HepG2 (cell line): ENCODE measurements at regions not wholly inside any gene's neighbourhood (a gene's known extent, or its start where the extent isn't known, plus 50 kb on each side); places are given as distances from the start of the nearest gene placed in this dataset.

Experiments
- CAMTA2 ChIP-seq: sonication (generic); formaldehyde crosslinking; IDR thresholded peaks from 2 replicates; pipeline ENCODE4 v1.4.0; 2020; ENCODE audit warnings: mild to moderate bottlenecking, missing genetic modification reagents, borderline replicate concordance
- ELF1 ChIP-seq: sonication (generic); formaldehyde crosslinking; IDR thresholded peaks from 2 replicates; pipeline ENCODE4 v1.4.0; 2020; ENCODE audit warnings: missing genetic modification reagents
- HNF1B ChIP-seq: sonication (generic); formaldehyde crosslinking; IDR thresholded peaks from 2 replicates; pipeline ENCODE4 v1.5.1; 2020; ENCODE audit warnings: mild to moderate bottlenecking, moderate library complexity, missing genetic modification reagents
- MAX ChIP-seq: IDR thresholded peaks from 2 replicates; pipeline ENCODE4 v1.6.1; 2012; ENCODE audit warnings: inconsistent platforms
- MLXIP ChIP-seq: sonication (generic); formaldehyde crosslinking; IDR thresholded peaks from 2 replicates; pipeline ENCODE4 v1.9.0; 2021; ENCODE audit warnings: missing genetic modification reagents, borderline replicate concordance
- NR2F1 ChIP-seq, 2 experiments: fragments of 450-650 bp in 1 of 2; formaldehyde crosslinking in 1 of 2; IDR thresholded peaks; 2 replicates each; pipeline versions ENCODE4 v1.5.0 to v1.6.1; 2016 to 2020; ENCODE audit warnings: mild to moderate bottlenecking in 1 of 2, missing compliant biosample characterization in 1 of 2, missing genetic modification reagents in 1 of 2, moderate library complexity in 1 of 2
- PAWR ChIP-seq: sonication (generic); formaldehyde crosslinking; IDR thresholded peaks from 2 replicates; pipeline ENCODE4 v1.4.0; 2020; ENCODE audit warnings: missing genetic modification reagents, mild to moderate bottlenecking, borderline replicate concordance
- SIN3A ChIP-seq: IDR thresholded peaks from 2 replicates; pipeline ENCODE4 v1.6.1; 2011; ENCODE audit warnings: low read depth, mild to moderate bottlenecking, control low read depth, low read length, borderline replicate concordance
- SMAD9 ChIP-seq: sonication (generic); formaldehyde crosslinking; IDR thresholded peaks from 2 replicates; pipeline ENCODE4 v1.5.1; 2020; ENCODE audit warnings: mild to moderate bottlenecking, missing genetic modification reagents
- USF2 ChIP-seq, 2 experiments: sonication (generic) in 1 of 2; formaldehyde crosslinking in 1 of 2; IDR thresholded peaks; 2 replicates each; pipeline versions ENCODE4 v1.5.1 to v1.6.1; 2011 to 2020; ENCODE audit warnings: borderline replicate concordance in 1 of 2, low read depth in 1 of 2, low read length in 1 of 2, mild to moderate bottlenecking in 1 of 2, missing genetic modification reagents in 1 of 2, moderate library complexity in 1 of 2
- ZBTB10 ChIP-seq: sonication (generic); formaldehyde crosslinking; IDR thresholded peaks from 2 replicates; pipeline ENCODE4 v1.4.0; 2020; ENCODE audit warnings: missing genetic modification reagents, borderline replicate concordance
- ZNF503 ChIP-seq: sonication (generic); formaldehyde crosslinking; IDR thresholded peaks from 2 replicates; pipeline ENCODE4 v1.4.0; 2020; ENCODE audit warnings: missing genetic modification reagents
- ZNF704 ChIP-seq: sonication (generic); formaldehyde crosslinking; IDR thresholded peaks from 2 replicates; pipeline ENCODE4 v1.8.1; 2023; ENCODE audit warnings: mild to moderate bottlenecking, inconsistent platforms, moderate library complexity, missing genetic modification reagents, borderline replicate concordance
- ZNF773 ChIP-seq: sonication (generic); formaldehyde crosslinking; IDR thresholded peaks from 2 replicates; pipeline ENCODE4 v1.4.0; 2020; ENCODE audit warnings: missing genetic modification reagents, borderline replicate concordance
- ZNF883 ChIP-seq: sonication (generic); formaldehyde crosslinking; IDR thresholded peaks from 2 replicates; pipeline ENCODE4 v1.5.1; 2020; ENCODE audit warnings: mild to moderate bottlenecking, missing genetic modification reagents; ENCODE audit errors: not compliant biosample characterization

GRCh38 chr5:5828619-5829018, 406.1 kb downstream of the ICE1 start (continued):
- no peak for TF ChIP-seq ZNF704
- TF ChIP-seq ZNF503 (CRISPR knock-in tag): peak; percentile 62; the same call in 1 of the 2 replicates
- no peak for TF ChIP-seq ZNF883
- no peak for TF ChIP-seq CAMTA2
- no peak for TF ChIP-seq PAWR (CRISPR knock-in tag)
- TF ChIP-seq SMAD9 (CRISPR knock-in tag): no peak
- TF ChIP-seq ZBTB10 (CRISPR knock-in tag): no peak
- no peak for TF ChIP-seq SIN3A
- TF ChIP-seq ELF1 (CRISPR knock-in tag): no peak
- 0 out of 2 replicates have a peak, but pooled peaks have one; percentile 43 for TF ChIP-seq HNF1B
- no peak for TF ChIP-seq USF2 (IDR thresholded peaks at IDR 0.05; ENCODE audit: low read depth, low read length)
- TF ChIP-seq USF2 (CRISPR knock-in tag; IDR thresholded peaks at IDR 0.05; ENCODE audit: borderline replicate concordance): no peak
- TF ChIP-seq NR2F1 (CRISPR knock-in tag; IDR thresholded peaks at IDR 0.05): peak; percentile 73 to 85
- no peak for TF ChIP-seq ZNF773 (CRISPR knock-in tag)
- TF ChIP-seq MAX: 0 out of 2 replicates have a peak, but pooled peaks have one; percentile 34
- no peak for TF ChIP-seq MLXIP (CRISPR knock-in tag)
